ENCODE measurements at regions not wholly inside any gene's neighbourhood (a gene's known extent, or its start where the extent isn't known, plus 50 kb on each side); places are given as distances from the start of the nearest gene placed in this dataset.

- H4K20me1 ChIP-seq (ENCODE audit: insufficient read depth, low read length) = peaks cover 4% of the 10 kb centered on the region; the same call in 1 of the 2 replicates
- no peak for DNase-seq
- H3K27me3 ChIP-seq (replicated peaks; ENCODE audit: insufficient read depth, low read length) = no peaks in the 10 kb centered on the region
- H3K4me1 ChIP-seq (ENCODE audit: low read length) = no peaks in the 10 kb centered on the region
- H3K4me3 ChIP-seq (ENCODE audit: low read length) = no peak overlapping the region
- peaks cover 36% of the 10 kb centered on the region; the same call in 1 of the 2 replicates for H3K79me2 ChIP-seq (ENCODE audit: low read length)
- H3K4me2 ChIP-seq (ENCODE audit: low read depth, low read length) = no peak overlapping the region
- H3K9me2 ChIP-seq (replicated peaks; ENCODE audit: insufficient read depth, low read length) = no peaks in the 10 kb centered on the region
- no peaks in the 10 kb centered on the region for H3K9me3 ChIP-seq (replicated peaks; ENCODE audit: insufficient read depth, low read length)
- H3F3A ChIP-seq (ENCODE audit: insufficient read depth, low read length) = no peaks in the 10 kb centered on the region
- TF ChIP-seq, protein P1, sequence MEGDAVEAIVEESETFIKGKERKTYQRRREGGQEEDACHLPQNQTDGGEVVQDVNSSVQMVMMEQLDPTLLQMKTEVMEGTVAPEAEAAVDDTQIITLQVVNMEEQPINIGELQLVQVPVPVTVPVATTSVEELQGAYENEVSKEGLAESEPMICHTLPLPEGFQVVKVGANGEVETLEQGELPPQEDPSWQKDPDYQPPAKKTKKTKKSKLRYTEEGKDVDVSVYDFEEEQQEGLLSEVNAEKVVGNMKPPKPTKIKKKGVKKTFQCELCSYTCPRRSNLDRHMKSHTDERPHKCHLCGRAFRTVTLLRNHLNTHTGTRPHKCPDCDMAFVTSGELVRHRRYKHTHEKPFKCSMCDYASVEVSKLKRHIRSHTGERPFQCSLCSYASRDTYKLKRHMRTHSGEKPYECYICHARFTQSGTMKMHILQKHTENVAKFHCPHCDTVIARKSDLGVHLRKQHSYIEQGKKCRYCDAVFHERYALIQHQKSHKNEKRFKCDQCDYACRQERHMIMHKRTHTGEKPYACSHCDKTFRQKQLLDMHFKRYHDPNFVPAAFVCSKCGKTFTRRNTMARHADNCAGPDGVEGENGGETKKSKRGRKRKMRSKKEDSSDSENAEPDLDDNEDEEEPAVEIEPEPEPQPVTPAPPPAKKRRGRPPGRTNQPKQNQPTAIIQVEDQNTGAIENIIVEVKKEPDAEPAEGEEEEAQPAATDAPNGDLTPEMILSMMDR (IDR thresholded peaks at IDR 0.05; ENCODE audit: low read length) = no peak
- TF ChIP-seq EZH2phosphoT487 (IDR thresholded peaks at IDR 0.05; ENCODE audit: low read length) (no peak), EZH2 (optimal IDR thresholded peaks at IDR 0.05; ENCODE audit: low read depth, low read length) (no peak)
- H2AFZ ChIP-seq (ENCODE audit: low read length) = no peak overlapping the region
- H3K9ac ChIP-seq (ENCODE audit: low read length) = no peak overlapping the region
- peaks cover 20% of the 10 kb centered on the region for H3K36me3 ChIP-seq (replicated peaks; ENCODE audit: insufficient read depth, low read length)
- H3K27ac ChIP-seq (ENCODE audit: low read length) = no peak overlapping the region
These were observed 150.7 kb upstream of the KLF14 start for GRCh38 chr7:130884437-130885417.

DNA sequence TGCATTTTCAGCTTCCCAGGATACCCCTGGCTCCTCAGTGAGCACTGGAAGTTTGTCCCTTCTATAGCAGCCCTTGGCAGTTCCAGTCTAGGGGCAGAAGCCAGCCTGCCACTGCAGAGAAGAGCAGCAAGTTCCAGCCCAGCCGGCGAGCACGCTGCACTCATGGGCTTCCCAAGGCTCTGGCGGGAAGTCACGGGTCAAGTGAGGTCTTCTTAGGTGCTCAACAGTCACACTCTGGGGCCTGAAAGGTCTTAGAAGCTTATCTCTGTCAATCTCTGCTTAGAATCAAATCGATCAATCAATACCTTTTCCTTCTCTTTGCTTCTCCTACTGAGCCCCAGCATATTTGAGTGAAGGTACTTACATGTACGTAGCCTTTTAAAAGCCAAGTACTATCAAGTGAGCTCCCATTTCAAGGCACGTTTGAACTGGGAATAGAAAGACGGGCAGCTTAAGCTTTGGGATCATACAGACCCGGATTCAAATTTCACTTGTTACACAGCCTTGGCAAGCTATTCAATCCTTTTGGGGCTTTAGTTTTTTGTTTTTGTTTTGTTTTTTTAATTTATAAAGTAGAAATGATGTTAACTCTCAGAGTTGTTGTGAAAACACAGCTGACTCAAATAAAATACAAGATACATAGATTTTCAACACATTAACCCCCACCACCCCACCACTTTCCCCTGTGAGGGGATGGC, 152.6 kb upstream of the KLF14 start:
- no peak overlapping the region for H2AFZ ChIP-seq (ENCODE audit: low read length)
- H3K9me2 ChIP-seq (replicated peaks; ENCODE audit: insufficient read depth, low read length) = no peaks in the 10 kb centered on the region
- TF ChIP-seq EZH2phosphoT487 (IDR thresholded peaks at IDR 0.05; ENCODE audit: low read length) (no peak), EZH2 (optimal IDR thresholded peaks at IDR 0.05; ENCODE audit: low read depth, low read length) (no peak)
- TF ChIP-seq, protein P1 (IDR thresholded peaks at IDR 0.05; ENCODE audit: low read length) = no peak
- no peak for DNase-seq
- peaks cover 50% of the 10 kb centered on the region for H3K79me2 ChIP-seq (ENCODE audit: low read length)
- H3K36me3 ChIP-seq (replicated peaks; ENCODE audit: insufficient read depth, low read length) = peaks cover 20% of the 10 kb centered on the region
- H3K4me2 ChIP-seq (ENCODE audit: low read depth, low read length) = no peak overlapping the region
- H4K20me1 ChIP-seq (ENCODE audit: insufficient read depth, low read length) = peaks cover 4% of the 10 kb centered on the region; the same call in 1 of the 2 replicates
- no peaks in the 10 kb centered on the region for H3K4me1 ChIP-seq (ENCODE audit: low read length)
- no peak overlapping the region for H3K9ac ChIP-seq (ENCODE audit: low read length)
- no peak overlapping the region for H3K4me3 ChIP-seq (ENCODE audit: low read length)
- no peak overlapping the region for H3K27ac ChIP-seq (ENCODE audit: low read length)
- H3K9me3 ChIP-seq (replicated peaks; ENCODE audit: insufficient read depth, low read length) = no peaks in the 10 kb centered on the region
- H3K27me3 ChIP-seq (replicated peaks; ENCODE audit: insufficient read depth, low read length) = no peaks in the 10 kb centered on the region
- H3F3A ChIP-seq (ENCODE audit: insufficient read depth, low read length) = no peaks in the 10 kb centered on the region

GRCh38 chr7:130887182-130887956, 153.4 kb upstream of the KLF14 start:
- Histone ChIP-seq H3F3A (ENCODE audit: insufficient read depth, low read length) (no peaks in the 10 kb centered on the region), H3K27me3 (replicated peaks; ENCODE audit: insufficient read depth, low read length) (no peaks in the 10 kb centered on the region), H2AFZ (ENCODE audit: low read length) (no peak overlapping the region), H3K27ac (ENCODE audit: low read length) (no peak overlapping the region), H3K9me2 (replicated peaks; ENCODE audit: insufficient read depth, low read length) (no peaks in the 10 kb centered on the region), H3K36me3 (replicated peaks; ENCODE audit: insufficient read depth, low read length) (peaks cover 12% of the 10 kb centered on the region; the same call in 1 of the 2 replicates), H3K9ac (ENCODE audit: low read length) (no peak overlapping the region), H3K4me2 (ENCODE audit: low read depth, low read length) (no peak overlapping the region), H3K79me2 (ENCODE audit: low read length) (peaks cover 52% of the 10 kb centered on the region), H3K9me3 (replicated peaks; ENCODE audit: insufficient read depth, low read length) (no peaks in the 10 kb centered on the region), H4K20me1 (ENCODE audit: insufficient read depth, low read length) (peaks cover 4% of the 10 kb centered on the region; the same call in 1 of the 2 replicates), H3K4me1 (ENCODE audit: low read length) (no peaks in the 10 kb centered on the region), H3K4me3 (ENCODE audit: low read length) (no peak overlapping the region)
- DNase-seq = no peak
- TF ChIP-seq EZH2 (optimal IDR thresholded peaks at IDR 0.05; ENCODE audit: low read depth, low read length) = no peak
- TF ChIP-seq, protein P1 (IDR thresholded peaks at IDR 0.05; ENCODE audit: low read length) = no peak
- no peak for TF ChIP-seq EZH2phosphoT487 (IDR thresholded peaks at IDR 0.05; ENCODE audit: low read length)
